H1 (cell line): ENCODE measurements at regions not wholly inside any gene's neighbourhood (a gene's known extent, or its start where the extent isn't known, plus 50 kb on each side); places are given as distances from the start of the nearest gene placed in this dataset.

Experiments used
- CTCF ChIA-PET: fragments of 300-600 bp; sonication (Branson Sonifier 250); formaldehyde crosslinking; loops from one replicate; lab custom pipeline; 2021; ENCODE audit not compliant: partially characterized antibody; lab: Charles Lee
- POLR2A ChIA-PET: fragments of 300-600 bp; sonication (Branson Sonifier 250); formaldehyde crosslinking; loops from one replicate; lab custom pipeline; 2021; ENCODE audit warnings: inconsistent platforms; ENCODE audit not compliant: partially characterized antibody; lab: Charles Lee
- DNase-seq, 2 experiments: peaks; one replicate each; pipeline versions ENCODE4 v3.0.0 to v3.0.0-alpha.2; 2010 to 2022; ENCODE audit warnings: low spot score in 2 of 2, low read depth in 1 of 2, mixed read lengths in 1 of 2
- FAIRE-seq: peaks from 2 replicates; lab custom pipeline; 2011; peaks lifted over from hg19 to GRCh38; lab: Jason Lieb, UNC
- H2AFZ ChIP-seq: 2 replicates; pipeline ENCODE4 v1.8.1; 2012; ENCODE audit warnings: low read length, inconsistent platforms
- H2AK5ac ChIP-seq: 2 replicates; pipeline ENCODE4 v1.6.1; 2013; ENCODE audit warnings: low read depth, low read length
- H2BK120ac ChIP-seq: replicated peaks from 2 replicates; pipeline ENCODE3; 2013; ENCODE audit warnings: low read depth, low read length, inconsistent platforms
- H2BK12ac ChIP-seq: 2 replicates; pipeline ENCODE4 v1.6.1; 2013; ENCODE audit warnings: low read depth, low read length
- H2BK15ac ChIP-seq: 2 replicates; pipeline ENCODE4 v1.6.1; 2013; ENCODE audit warnings: low read length
- H2BK20ac ChIP-seq: 2 replicates; pipeline ENCODE4 v1.6.1; 2013; ENCODE audit warnings: low read length
- H2BK5ac ChIP-seq: 2 replicates; pipeline ENCODE4 v1.6.1; 2013; ENCODE audit warnings: low read depth, low read length
- H3K14ac ChIP-seq: 2 replicates; pipeline ENCODE4 v1.6.1; 2013; ENCODE audit warnings: inconsistent platforms; ENCODE audit not compliant: insufficient read length
- H3K18ac ChIP-seq: 2 replicates; pipeline ENCODE4 v1.6.1; 2013; ENCODE audit warnings: low read length; ENCODE audit errors: extremely low read depth
- H3K23ac ChIP-seq: 2 replicates; pipeline ENCODE4 v1.6.1; 2013; ENCODE audit warnings: inconsistent platforms; ENCODE audit not compliant: insufficient read length
- H3K23me2 ChIP-seq: 2 replicates; pipeline ENCODE4 v1.6.1; 2013; ENCODE audit warnings: low read depth, low read length
- H3K27ac ChIP-seq: 2 replicates; pipeline ENCODE4 v1.6.1; 2011; ENCODE audit warnings: low read depth, low read length, inconsistent platforms
- H3K27me3 ChIP-seq, 4 experiments: replicated peaks in 1 of 4; 1 replicate in 1 of 4; 2 replicates in 3 of 4; pipeline versions ENCODE4 v1.6.1 to v1.8.1; 2011 to 2013; ENCODE audit warnings: low read length in 3 of 4, mild to moderate bottlenecking in 3 of 4, inconsistent platforms in 2 of 4, mixed read lengths in 2 of 4, moderate library complexity in 1 of 4; ENCODE audit not compliant: control insufficient read depth in 3 of 4, insufficient read depth in 3 of 4; ENCODE audit errors: extremely low read depth in 1 of 4
- H3K36me3 ChIP-seq, 4 experiments: 2 replicates each; pipeline versions ENCODE4 v1.6.1 to v1.8.1; 2011 to 2013; ENCODE audit warnings: mild to moderate bottlenecking in 4 of 4, low read length in 3 of 4, moderate library complexity in 2 of 4, control low read depth in 1 of 4, inconsistent platforms in 1 of 4; ENCODE audit not compliant: insufficient read depth in 4 of 4, control insufficient read depth in 2 of 4
- H3K4ac ChIP-seq: replicated peaks from 2 replicates; pipeline ENCODE3; 2013; ENCODE audit warnings: low read length, low read depth, mixed read lengths, inconsistent platforms; ENCODE audit not compliant: insufficient read length
- H3K4me1 ChIP-seq, 4 experiments: replicated peaks in 1 of 4; 1 replicate in 1 of 4; 2 replicates in 3 of 4; pipeline versions ENCODE4 v1.6.1 to v1.8.1; 2011 to 2013; ENCODE audit warnings: low read length in 3 of 4, inconsistent platforms in 2 of 4, mixed read lengths in 1 of 4; ENCODE audit not compliant: insufficient read depth in 4 of 4, control insufficient read depth in 3 of 4
- H3K4me2 ChIP-seq, 2 experiments: 2 replicates each; pipeline versions ENCODE4 v1.6.1 to v1.8.1; 2011 to 2013; ENCODE audit warnings: low read depth in 2 of 2, low read length in 2 of 2, control low read depth in 1 of 2, inconsistent platforms in 1 of 2, mild to moderate bottlenecking in 1 of 2; ENCODE audit not compliant: insufficient read depth in 1 of 2
- H3K4me3 ChIP-seq, 4 experiments: fragments of 200-600, 300-600 bp in 1 of 4; sonication (generic), shearing (Covaris generic), sonication (Bioruptor Twin) in 1 of 4; 2 replicates each; pipeline versions ENCODE4 v1.5.1 to v1.8.1; 2011 to 2016; ENCODE audit warnings: low read length in 4 of 4, low read depth in 3 of 4, control low read depth in 2 of 4, inconsistent platforms in 2 of 4, mild to moderate bottlenecking in 2 of 4, mixed read lengths in 1 of 4, moderate library complexity in 1 of 4; ENCODE audit not compliant: insufficient read depth in 2 of 4; ENCODE audit errors: extremely low read depth in 1 of 4
- H3K56ac ChIP-seq: replicated peaks from 2 replicates; pipeline ENCODE3; 2013; ENCODE audit warnings: low read depth, mild to moderate bottlenecking, mixed read lengths, low read length, inconsistent platforms; ENCODE audit not compliant: insufficient read length
- H3K79me1 ChIP-seq: 2 replicates; pipeline ENCODE4 v1.6.1; 2013; ENCODE audit warnings: low read depth, low read length, control low read depth
- H3K79me2 ChIP-seq, 2 experiments: 2 replicates each; pipeline versions ENCODE4 v1.6.1 to v1.8.1; 2012 to 2013; ENCODE audit warnings: low read length in 2 of 2, mild to moderate bottlenecking in 2 of 2, inconsistent platforms in 1 of 2; ENCODE audit not compliant: insufficient read depth in 2 of 2, control insufficient read depth in 1 of 2
- H3K9ac ChIP-seq, 4 experiments: replicated peaks in 1 of 4; 1 replicate in 1 of 4; 2 replicates in 3 of 4; pipeline versions ENCODE4 v1.6.1 to v1.8.1; 2011 to 2013; ENCODE audit warnings: low read depth in 3 of 4, low read length in 3 of 4, control low read depth in 2 of 4, mild to moderate bottlenecking in 2 of 4, moderate library complexity in 2 of 4, inconsistent platforms in 1 of 4; ENCODE audit errors: extremely low read depth in 1 of 4
- H3K9me3 ChIP-seq, 2 experiments: 2 replicates each; pipeline versions ENCODE4 v1.6.1 to v1.8.1; 2012 to 2013; ENCODE audit warnings: mild to moderate bottlenecking in 2 of 2, moderate library complexity in 2 of 2, control low read depth in 1 of 2, inconsistent platforms in 1 of 2, low read depth in 1 of 2, low read length in 1 of 2, mixed read lengths in 1 of 2; ENCODE audit not compliant: insufficient read depth in 2 of 2
- H4K20me1 ChIP-seq, 2 experiments: replicated peaks in 1 of 2; 2 replicates each; pipeline versions ENCODE3 to v1.8.1; 2011 to 2013; ENCODE audit warnings: inconsistent platforms in 2 of 2, low read length in 2 of 2, mild to moderate bottlenecking in 1 of 2; ENCODE audit not compliant: insufficient read depth in 2 of 2, control insufficient read depth in 1 of 2
- H4K5ac ChIP-seq: 2 replicates; pipeline ENCODE4 v1.6.1; 2013; ENCODE audit warnings: low read length, low read depth, mixed read lengths, inconsistent platforms; ENCODE audit not compliant: insufficient read length
- H4K8ac ChIP-seq: 2 replicates; pipeline ENCODE4 v1.8.0; 2013; ENCODE audit warnings: mild to moderate bottlenecking, moderate library complexity, low read length, inconsistent platforms; ENCODE audit not compliant: insufficient read depth; ENCODE audit errors: extremely low read depth
- H4K91ac ChIP-seq: replicated peaks from 2 replicates; pipeline ENCODE3; 2013; ENCODE audit warnings: low read length, mixed read lengths, inconsistent platforms; ENCODE audit not compliant: insufficient read length
- CBX8 ChIP-seq: fragments of 300-800, 300-1000 bp; sonication (generic); IDR thresholded peaks from 2 replicates; pipeline ENCODE4 v1.7.1; 2016; ENCODE audit warnings: low read depth, low read length, borderline replicate concordance
- HDAC6 ChIP-seq: IDR thresholded peaks from one replicate; pipeline ENCODE4 v1.7.1; 2012; ENCODE audit warnings: low read depth, mild to moderate bottlenecking, inconsistent platforms, low read length, moderate library complexity
- NRF1 ChIP-seq: IDR thresholded peaks from 2 replicates; pipeline ENCODE4 v1.6.1; 2011; ENCODE audit warnings: mild to moderate bottlenecking, low read depth, low read length, improper control_type of control experiment
- POLR2AphosphoS5 ChIP-seq: IDR thresholded peaks from 2 replicates; pipeline ENCODE4 v1.6.1; 2011; ENCODE audit warnings: low read depth, low read length
- RBBP5 ChIP-seq: IDR thresholded peaks from 2 replicates; pipeline ENCODE4 v1.7.1; 2012; ENCODE audit warnings: low read depth, mild to moderate bottlenecking, inconsistent platforms, low read length, moderate library complexity, borderline replicate concordance
- TBP ChIP-seq: IDR thresholded peaks from 2 replicates; pipeline ENCODE4 v1.6.1; 2011; ENCODE audit warnings: low read depth, low read length, improper control_type of control experiment
- WGBS, 2 experiments: shearing (Covaris generic) in 1 of 2; methylation state at CpG; one replicate each; pipeline versions ENCODE4 v1.1.6 to v1.1.7; 2013 to 2015; ENCODE audit warnings: low lambda C conversion rate in 2 of 2, mixed read lengths in 2 of 2, inconsistent platforms in 1 of 2, low coverage in 1 of 2, missing lambda C conversion rate in 1 of 2; ENCODE audit not compliant: insufficient replicate concordance in 2 of 2, insufficient coverage in 1 of 2, insufficient read length in 1 of 2; ENCODE audit errors: extremely low coverage in 1 of 2, missing lambda C conversion rate in 1 of 2; 5-methylcytosine and 5-hydroxymethylcytosine counted together

DNA sequence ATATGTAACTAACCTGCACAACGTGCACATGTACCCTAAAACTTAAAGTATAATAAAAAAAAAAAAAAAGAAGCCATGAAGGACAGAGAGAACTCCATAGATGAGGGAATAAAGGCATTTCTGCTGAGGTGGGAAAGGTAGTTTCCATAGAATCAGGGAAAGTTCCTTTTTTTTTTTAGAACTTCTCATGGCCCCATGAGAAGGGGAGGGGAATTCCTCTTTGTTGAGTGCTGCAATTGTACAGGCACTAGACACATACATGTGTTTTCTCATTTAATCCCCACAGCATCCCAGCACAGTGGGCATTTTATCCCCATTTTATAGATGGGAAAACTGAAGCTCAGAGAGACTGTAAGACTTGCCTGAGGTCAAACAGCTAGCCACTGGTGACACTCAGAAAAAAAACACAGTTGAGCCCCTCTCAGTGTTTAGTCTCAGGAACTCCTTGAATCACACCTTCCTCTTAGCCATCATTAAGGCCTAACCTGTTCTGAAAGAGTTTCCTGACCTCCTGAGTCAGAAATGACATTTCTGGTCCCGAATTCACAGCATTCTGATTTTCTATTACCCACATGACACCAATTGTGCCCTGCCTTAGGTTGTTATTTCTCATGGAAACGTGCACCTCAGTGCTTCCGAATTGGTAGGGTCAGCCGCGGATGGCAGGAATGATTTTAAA, 189.3 kb upstream of the G2E3 start:
- no peak overlapping the region for H4K5ac ChIP-seq
- FAIRE-seq: no peak

More for the DNA sequence above, 189.3 kb upstream of the G2E3 start:
- no peaks in the 10 kb centered on the region for H3K36me3 ChIP-seq
- H3K9ac ChIP-seq: no peak overlapping the region
- H3K79me1 ChIP-seq: no peaks in the 10 kb centered on the region
- no peak overlapping the region for H2BK120ac ChIP-seq
- no peak overlapping the region for H2AK5ac ChIP-seq
- H4K91ac ChIP-seq: no peak overlapping the region
- 99% methylated on average over 5 of the region's 6 CpGs; no CpG with 5 or more reads in 1 of the 2 experiments for WGBS, 2 experiments
- H2AFZ ChIP-seq: no peak overlapping the region
- H3K23me2 ChIP-seq: no peaks in the 10 kb centered on the region
- CTCF ChIA-PET: no interaction called here
- H3K4me1 ChIP-seq: 0 out of 7 replicates have a peak, but pooled peaks cover 0 to 2% (median 0%) of the 10 kb centered on the region in 4 experiments
- H3K56ac ChIP-seq: no peak overlapping the region
- no peak for TF ChIP-seq CBX8
- TF ChIP-seq NRF1: no peak
- TF ChIP-seq TBP: no peak
- no peak for TF ChIP-seq RBBP5
- TF ChIP-seq POLR2AphosphoS5: no peak
- TF ChIP-seq HDAC6: no peak
- TF ChIP-seq, all 59 proteins: peak for 0
- Histone ChIP-seq H4K8ac (no peak overlapping the region), H3K4me2 (no peak overlapping the region), H3K27ac (no peak overlapping the region), H2BK15ac (no peak overlapping the region), H3K9me3 (no peaks in the 10 kb centered on the region; a peak in 1 of 4 replicates), H3K4me3 (no peak overlapping the region), H3K23ac (no peak overlapping the region), H3K18ac (no peak overlapping the region), H3K27me3 (no peaks in the 10 kb centered on the region), H2BK12ac (no peak overlapping the region), H4K20me1 (no peaks in the 10 kb centered on the region), H2BK20ac (no peak overlapping the region), H2BK5ac (no peak overlapping the region), H3K4ac (no peak overlapping the region), H3K79me2 (no peaks in the 10 kb centered on the region), H3K14ac (no peak overlapping the region)
- POLR2A ChIA-PET: no interaction called here
- no peak for DNase-seq
